GM12878 (cell line): ENCODE measurements at regions not wholly inside any gene's neighbourhood (a gene's known extent, or its start where the extent isn't known, plus 50 kb on each side); places are given as distances from the start of the nearest gene placed in this dataset.

Experiments used
- DPF2 ChIP-seq: fragments of 450-650 bp; IDR thresholded peaks from 2 replicates; pipeline ENCODE4 v1.6.1; 2017; ENCODE audit warnings: mild to moderate bottlenecking
- ESRRA ChIP-seq: IDR thresholded peaks from 2 replicates; pipeline ENCODE4 v1.6.1; 2012; ENCODE audit warnings: mild to moderate bottlenecking, low read length, improper control_type of control experiment
- GABPA ChIP-seq: IDR thresholded peaks from 2 replicates; pipeline ENCODE4 v1.6.1; 2014; ENCODE audit warnings: antibody characterized with exemption, low read depth, mild to moderate bottlenecking, inconsistent platforms
- IKZF2 ChIP-seq, 2 experiments: fragments of 450-650 bp; IDR thresholded peaks; 2 replicates each; pipeline ENCODE4 v1.6.1; 2017; ENCODE audit warnings: mild to moderate bottlenecking in 2 of 2, moderate library complexity in 2 of 2
- MTA2 ChIP-seq: fragments of 450-650 bp; IDR thresholded peaks from 2 replicates; pipeline ENCODE4 v1.6.1; 2016; ENCODE audit warnings: low read depth, mild to moderate bottlenecking, moderate library complexity
- NBN ChIP-seq: fragments of 450-650 bp; IDR thresholded peaks from 2 replicates; pipeline ENCODE4 v1.6.1; 2016
- NR2C2 ChIP-seq: IDR thresholded peaks from 2 replicates; pipeline ENCODE4 v1.6.1; 2011; ENCODE audit warnings: borderline replicate concordance, low read depth; ENCODE audit not compliant: control insufficient read depth, insufficient read length
- PAX5 ChIP-seq: IDR thresholded peaks from 2 replicates; pipeline ENCODE4 v1.6.1; 2011; ENCODE audit warnings: low read depth, low read length, borderline replicate concordance
- PBX3 ChIP-seq: IDR thresholded peaks from 2 replicates; pipeline ENCODE4 v1.6.1; 2011; ENCODE audit warnings: mild to moderate bottlenecking, low read depth, low read length, moderate library complexity; ENCODE audit not compliant: insufficient replicate concordance
- RELA ChIP-seq: fragments of 450-650 bp; IDR thresholded peaks from 2 replicates; pipeline ENCODE4 v1.8.0; 2014; ENCODE audit warnings: borderline replicate concordance; ENCODE audit not compliant: partially characterized antibody
- SMAD1 ChIP-seq: fragments of 450-650 bp; IDR thresholded peaks from 2 replicates; pipeline ENCODE4 v1.6.1; 2018; ENCODE audit warnings: mild to moderate bottlenecking, low read depth; ENCODE audit not compliant: partially characterized antibody
- SRF ChIP-seq, 2 experiments: IDR thresholded peaks; 2 replicates each; pipeline ENCODE4 v1.6.1; 2011; ENCODE audit warnings: low read depth in 2 of 2, low read length in 2 of 2, mild to moderate bottlenecking in 1 of 2, moderate library complexity in 1 of 2
- TAF1 ChIP-seq: IDR thresholded peaks from 2 replicates; pipeline ENCODE4 v1.6.1; 2011; ENCODE audit warnings: mild to moderate bottlenecking, low read depth, low read length, borderline replicate concordance
- ZBTB33 ChIP-seq: fragments of 450-650 bp; IDR thresholded peaks from 2 replicates; pipeline ENCODE4 v1.6.1; 2017; ENCODE audit warnings: mild to moderate bottlenecking
- ZNF207 ChIP-seq: fragments of 450-650 bp; IDR thresholded peaks from 2 replicates; pipeline ENCODE4 v1.6.1; 2014; ENCODE audit warnings: antibody characterized with exemption, mild to moderate bottlenecking, borderline replicate concordance
- ZNF24 ChIP-seq: fragments of 450-650 bp; IDR thresholded peaks from 2 replicates; pipeline ENCODE4 v1.6.1; 2017; ENCODE audit warnings: antibody characterized with exemption, mild to moderate bottlenecking
- ZNF687 ChIP-seq: fragments of 450-650 bp; IDR thresholded peaks from 2 replicates; pipeline ENCODE4 v1.6.1; 2017; ENCODE audit warnings: mild to moderate bottlenecking, moderate library complexity
- ZSCAN29 ChIP-seq: fragments of 450-650 bp; IDR thresholded peaks from 2 replicates; pipeline ENCODE4 v1.6.1; 2017; ENCODE audit warnings: mild to moderate bottlenecking, moderate library complexity
- TF ChIP-seq, protein P1 (sequence below), 3 experiments: IDR thresholded peaks in 2 of 3; conservative IDR thresholded peaks in 1 of 3; 2 replicates each; pipeline ENCODE4 v1.5.1; 2011; ENCODE audit warnings: low read depth in 3 of 3, low read length in 3 of 3, mild to moderate bottlenecking in 3 of 3, control low read depth in 2 of 3, moderate library complexity in 2 of 3, inconsistent platforms in 1 of 3, mixed read lengths in 1 of 3; ENCODE audit not compliant: control insufficient read depth in 2 of 3, insufficient read depth in 1 of 3; ENCODE audit errors: extremely low read depth in 1 of 3

DNA sequence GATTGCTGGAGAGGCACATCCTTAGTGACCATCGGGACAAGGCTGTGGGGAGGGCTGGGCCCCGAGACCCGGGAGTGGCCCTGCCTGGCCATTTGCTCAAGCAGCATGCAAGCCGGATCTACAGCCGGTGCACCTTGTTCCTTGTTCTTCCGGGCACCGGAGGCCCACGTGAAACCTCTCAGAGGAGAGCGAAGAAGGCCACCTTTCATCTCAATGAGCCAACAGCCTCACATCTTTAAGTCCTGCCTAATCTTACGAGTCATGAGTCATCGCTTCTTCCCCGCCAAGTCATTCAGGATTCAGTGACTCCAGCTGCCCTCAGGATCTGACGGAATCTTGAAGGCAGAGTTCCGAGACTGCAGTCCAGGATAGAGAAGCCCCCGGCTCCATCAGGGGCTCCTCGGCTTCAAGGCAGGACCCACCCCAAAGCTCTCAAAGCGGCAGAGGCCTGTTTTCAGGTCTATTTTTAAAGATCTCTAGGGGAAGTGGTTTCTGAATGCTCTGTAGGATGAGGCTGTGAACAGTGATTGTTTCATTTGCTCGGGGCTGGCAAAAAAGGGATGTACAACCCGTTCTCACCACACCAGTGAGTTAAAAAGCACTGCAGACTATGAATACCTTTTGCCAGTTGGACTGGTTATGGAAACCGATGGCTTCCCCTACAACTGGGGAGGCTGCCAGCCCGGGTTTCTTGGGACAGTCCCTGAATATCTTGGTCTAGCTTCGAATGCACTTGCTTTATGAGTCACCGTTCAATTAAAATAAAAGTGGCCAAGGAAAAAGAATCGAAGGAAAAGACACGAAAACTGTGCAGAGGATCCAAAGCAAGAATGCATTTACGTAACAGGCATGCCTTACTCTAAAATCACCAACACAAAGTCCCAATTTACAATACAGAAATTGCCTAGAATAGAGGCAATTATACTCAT is 57.2 kb upstream of the ECHDC3 start (continued):
- TF ChIP-seq PBX3 (no peak), ZNF24 (peak; percentile 70; the same call in 1 of the 2 replicates), ESRRA (no peak), DPF2 (peak; percentile 90; the same call in 1 of the 2 replicates), PAX5 (peak; percentile 93), NBN (0 out of 2 replicates have a peak, but pooled peaks have one; percentile 35), GABPA (peak; percentile 80), SRF (IDR thresholded peaks at IDR 0.05; ENCODE audit: low read depth in 2 of 2, low read length in 2 of 2) (0 out of 4 replicates have a peak, but pooled peaks of 1 of the 2 experiments have one; percentile 3), ZNF207 (no peak), NR2C2 (no peak), ZSCAN29 (no peak), SMAD1 (peak; percentile 61), RELA (no peak), ZBTB33 (no peak), MTA2 (peak; percentile 81), IKZF2 (IDR thresholded peaks at IDR 0.05) (peak; percentile 96 to 97), ZNF687 (no peak), TAF1 (peak; percentile 46; the same call in 1 of the 2 replicates)
- TF ChIP-seq, protein P1, sequence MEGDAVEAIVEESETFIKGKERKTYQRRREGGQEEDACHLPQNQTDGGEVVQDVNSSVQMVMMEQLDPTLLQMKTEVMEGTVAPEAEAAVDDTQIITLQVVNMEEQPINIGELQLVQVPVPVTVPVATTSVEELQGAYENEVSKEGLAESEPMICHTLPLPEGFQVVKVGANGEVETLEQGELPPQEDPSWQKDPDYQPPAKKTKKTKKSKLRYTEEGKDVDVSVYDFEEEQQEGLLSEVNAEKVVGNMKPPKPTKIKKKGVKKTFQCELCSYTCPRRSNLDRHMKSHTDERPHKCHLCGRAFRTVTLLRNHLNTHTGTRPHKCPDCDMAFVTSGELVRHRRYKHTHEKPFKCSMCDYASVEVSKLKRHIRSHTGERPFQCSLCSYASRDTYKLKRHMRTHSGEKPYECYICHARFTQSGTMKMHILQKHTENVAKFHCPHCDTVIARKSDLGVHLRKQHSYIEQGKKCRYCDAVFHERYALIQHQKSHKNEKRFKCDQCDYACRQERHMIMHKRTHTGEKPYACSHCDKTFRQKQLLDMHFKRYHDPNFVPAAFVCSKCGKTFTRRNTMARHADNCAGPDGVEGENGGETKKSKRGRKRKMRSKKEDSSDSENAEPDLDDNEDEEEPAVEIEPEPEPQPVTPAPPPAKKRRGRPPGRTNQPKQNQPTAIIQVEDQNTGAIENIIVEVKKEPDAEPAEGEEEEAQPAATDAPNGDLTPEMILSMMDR (IDR thresholded peaks at IDR 0.05 in 2 of 3, conservative IDR thresholded peaks at IDR 0.05 in 1 of 3; ENCODE audit: control insufficient read depth in 2 of 3, extremely low read depth in 1 of 3, insufficient read depth in 1 of 3, low read depth in 3 of 3, low read length in 3 of 3): no peak
